ENCODE measurements at regions not wholly inside any gene's neighbourhood (a gene's known extent, or its start where the extent isn't known, plus 50 kb on each side); places are given as distances from the start of the nearest gene placed in this dataset.

GRCh38 chr10:1933215-1933614 lies 195.9 kb upstream of the ADARB2 start:
- no peak for TF ChIP-seq CTCF (conservative IDR thresholded peaks at IDR 0.05; ENCODE audit: low read length)
- H3K4me3 ChIP-seq (ENCODE audit: low read length) = no peak overlapping the region
- no peak for DNase-seq (ENCODE audit: low read depth)

GRCh38 chr10:1932692-1933094 lies 195.4 kb upstream of the ADARB2 start:
- H3K4me3 ChIP-seq (ENCODE audit: low read length) = no peak overlapping the region
- no peak for TF ChIP-seq CTCF (conservative IDR thresholded peaks at IDR 0.05; ENCODE audit: low read length)
- DNase-seq (ENCODE audit: low read depth) = no peak

GRCh38 chr10:1928606-1929005 lies 191.3 kb upstream of the ADARB2 start:
- no peak for DNase-seq (ENCODE audit: low read depth)
- H3K4me3 ChIP-seq (ENCODE audit: low read length) = no peak overlapping the region
- no peak for TF ChIP-seq CTCF (conservative IDR thresholded peaks at IDR 0.05; ENCODE audit: low read length)

- H3K4me3 ChIP-seq (ENCODE audit: low read length) = no peak overlapping the region
Measured at GRCh38 chr10:1923998-1924397, 186.7 kb upstream of the ADARB2 start.

GRCh38 chr10:1923586-1923985 lies 186.3 kb upstream of the ADARB2 start:
- TF ChIP-seq CTCF (conservative IDR thresholded peaks at IDR 0.05; ENCODE audit: low read length) = no peak
- no peak for DNase-seq (ENCODE audit: low read depth)
- H3K4me3 ChIP-seq (ENCODE audit: low read length) = no peak overlapping the region

More at GRCh38 chr10:1923998-1924397, 186.7 kb upstream of the ADARB2 start:
- no peak for DNase-seq (ENCODE audit: low read depth)
- TF ChIP-seq CTCF (conservative IDR thresholded peaks at IDR 0.05; ENCODE audit: low read length) = no peak

DNA sequence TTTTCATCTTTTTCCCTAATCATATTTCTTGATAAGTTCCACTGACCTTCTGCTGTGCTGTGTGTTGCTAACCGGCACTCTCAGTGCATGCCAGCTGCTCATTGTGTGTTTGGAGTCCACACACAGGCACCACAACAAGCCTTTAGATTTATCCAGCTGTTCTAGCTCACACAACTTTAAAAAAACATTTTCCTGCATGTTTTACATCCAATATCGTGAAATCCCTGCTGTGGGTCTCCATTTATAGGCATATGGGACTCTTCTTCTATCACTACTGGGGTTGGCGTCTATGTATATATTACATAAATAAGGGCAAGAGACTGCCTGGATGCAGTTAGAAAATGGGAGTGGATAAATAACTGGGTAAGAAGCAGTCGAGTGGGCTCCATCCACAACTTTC lies 183.6 kb upstream of the ADARB2 start:
- H3K4me3 ChIP-seq (ENCODE audit: low read length) = no peak overlapping the region
- no peak for DNase-seq (ENCODE audit: low read depth)
- no peak for TF ChIP-seq CTCF (conservative IDR thresholded peaks at IDR 0.05; ENCODE audit: low read length)

DNA sequence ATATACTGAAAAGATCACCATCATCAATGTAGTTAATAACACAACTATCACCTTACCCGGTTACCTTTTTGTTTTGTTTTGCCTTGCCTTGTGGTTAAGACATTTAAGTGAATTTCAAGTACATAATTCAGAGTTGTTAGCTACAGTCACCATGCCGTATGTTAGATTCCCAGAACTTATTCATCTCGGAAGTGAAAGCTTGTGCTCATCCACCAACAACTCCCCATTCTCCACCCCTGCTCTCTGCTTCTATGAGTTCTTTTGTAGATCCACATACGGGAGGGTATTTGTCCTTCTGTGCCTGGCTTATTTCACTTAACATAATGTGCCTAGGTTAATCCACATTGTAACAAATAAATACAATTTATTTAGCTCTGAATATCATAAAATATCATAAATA lies 182.8 kb upstream of the ADARB2 start:
- DNase-seq (ENCODE audit: low read depth) = no peak
- no peak overlapping the region for H3K4me3 ChIP-seq (ENCODE audit: low read length)
- TF ChIP-seq CTCF (conservative IDR thresholded peaks at IDR 0.05; ENCODE audit: low read length) = no peak

All from AG10803 (cell line).